HL-60 (cell line): ENCODE measurements at regions not wholly inside any gene's neighbourhood (a gene's known extent, or its start where the extent isn't known, plus 50 kb on each side); places are given as distances from the start of the nearest gene placed in this dataset.

Experiments
- DNase-seq, 2 experiments: peaks; one replicate each; pipeline ENCODE4 v3.0.0-alpha.2; 2010 to 2020; ENCODE audit warnings: low read depth in 1 of 2, low spot score in 1 of 2
- H3K27ac ChIP-seq: fragments of 250-450 bp; sonication (Bioruptor Pico); replicated peaks from 2 replicates; pipeline ENCODE4 v1.5.1; 2020; ENCODE audit warnings: mild to moderate bottlenecking, moderate library complexity
- H3K27me3 ChIP-seq: fragments of 250-450 bp; sonication (Bioruptor Pico); 2 replicates; pipeline ENCODE4 v1.5.1; 2021; ENCODE audit warnings: mild to moderate bottlenecking, moderate library complexity; ENCODE audit not compliant: insufficient read depth, poor library complexity, severe bottlenecking
- H3K4me3 ChIP-seq: replicated peaks from 2 replicates; pipeline ENCODE4 v1.5.1; 2011; ENCODE audit warnings: mild to moderate bottlenecking, control low read depth, low read length; ENCODE audit not compliant: insufficient read depth
- GABPA ChIP-seq: IDR thresholded peaks from 2 replicates; pipeline ENCODE4 v1.6.1; 2012; ENCODE audit warnings: low read depth
- SPI1 ChIP-seq: IDR thresholded peaks from 2 replicates; pipeline ENCODE4 v1.6.1; 2012; ENCODE audit warnings: low read depth, mild to moderate bottlenecking, borderline replicate concordance

GRCh38 chr2:216583147-216583546 lies 50.1 kb upstream of the IGFBP2 start:
- H3K27me3 ChIP-seq, result peaks cover 2% of the 10 kb centered on the region
- H3K4me3 ChIP-seq, result no peak overlapping the region
- TF ChIP-seq GABPA, result no peak
- TF ChIP-seq SPI1, result no peak
- no peak for DNase-seq
- no peak overlapping the region for H3K27ac ChIP-seq
